Ishikawa (cell line): ENCODE measurements at regions not wholly inside any gene's neighbourhood (a gene's known extent, or its start where the extent isn't known, plus 50 kb on each side); places are given as distances from the start of the nearest gene placed in this dataset.

Experiments used
- CEBPB ChIP-seq: IDR thresholded peaks from 2 replicates; pipeline ENCODE4 v1.6.1; 2012
- EP300 ChIP-seq: IDR thresholded peaks from 2 replicates; pipeline ENCODE4 v1.6.1; 2012; ENCODE audit warnings: borderline replicate concordance
- RAD21 ChIP-seq: IDR thresholded peaks from 2 replicates; pipeline ENCODE4 v1.6.1; 2012; ENCODE audit warnings: low read depth
- TF ChIP-seq, protein P1 (sequence below): IDR thresholded peaks from 2 replicates; pipeline ENCODE4 v1.6.1; 2012

DNA sequence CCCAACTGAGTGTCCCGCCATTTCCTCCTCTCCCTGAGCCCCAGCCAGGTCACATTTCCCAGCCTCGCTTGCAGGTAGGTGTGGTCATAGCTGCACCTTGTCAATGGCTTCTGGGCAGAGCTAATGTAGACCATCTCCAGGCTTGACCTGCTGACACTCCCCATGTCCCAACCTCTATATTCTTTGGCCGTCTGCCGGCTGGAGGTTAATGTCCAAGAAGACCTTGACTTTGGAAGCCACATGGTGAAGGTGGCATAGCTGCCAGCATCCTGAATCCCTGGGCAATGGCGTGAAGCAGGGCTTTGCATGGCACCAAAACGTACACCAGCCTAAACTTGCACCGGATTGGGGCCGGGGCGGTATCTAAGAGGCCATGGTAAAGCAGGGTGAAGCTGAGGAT lies 88.3 kb downstream of the SPP2 start:
- TF ChIP-seq RAD21 (no peak), CEBPB (no peak), EP300 (no peak)
- TF ChIP-seq, protein P1, sequence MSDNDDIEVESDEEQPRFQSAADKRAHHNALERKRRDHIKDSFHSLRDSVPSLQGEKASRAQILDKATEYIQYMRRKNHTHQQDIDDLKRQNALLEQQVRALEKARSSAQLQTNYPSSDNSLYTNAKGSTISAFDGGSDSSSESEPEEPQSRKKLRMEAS = no peak
